ENCODE measurements at regions not wholly inside any gene's neighbourhood (a gene's known extent, or its start where the extent isn't known, plus 50 kb on each side); places are given as distances from the start of the nearest gene placed in this dataset.
"Not testable (repeated sequence)": the region's sequence is repeated elsewhere in the genome, so short reads cannot be mapped to it uniquely, and the experiment has no call there.

- ChIA-PET POLR2A (interaction anchor here (0.5 kb wide), 1 partner anchor 1342 kb away, joined by 3 read pairs; no protein-coding TSS in a partner anchor), CTCF (no interaction called here)
- Histone ChIP-seq H3K27me3 (ENCODE audit: control insufficient read depth, insufficient read depth, low read length) (no peaks in the 10 kb centered on the region), H3K36me3 (ENCODE audit: control insufficient read depth, insufficient read depth, low read length) (no peaks in the 10 kb centered on the region), H3K4me3 (ENCODE audit: low read depth, low read length) (no peak overlapping the region)
- no peak for DNase-seq (ENCODE audit: low read depth)
- TF ChIP-seq, protein P1, sequence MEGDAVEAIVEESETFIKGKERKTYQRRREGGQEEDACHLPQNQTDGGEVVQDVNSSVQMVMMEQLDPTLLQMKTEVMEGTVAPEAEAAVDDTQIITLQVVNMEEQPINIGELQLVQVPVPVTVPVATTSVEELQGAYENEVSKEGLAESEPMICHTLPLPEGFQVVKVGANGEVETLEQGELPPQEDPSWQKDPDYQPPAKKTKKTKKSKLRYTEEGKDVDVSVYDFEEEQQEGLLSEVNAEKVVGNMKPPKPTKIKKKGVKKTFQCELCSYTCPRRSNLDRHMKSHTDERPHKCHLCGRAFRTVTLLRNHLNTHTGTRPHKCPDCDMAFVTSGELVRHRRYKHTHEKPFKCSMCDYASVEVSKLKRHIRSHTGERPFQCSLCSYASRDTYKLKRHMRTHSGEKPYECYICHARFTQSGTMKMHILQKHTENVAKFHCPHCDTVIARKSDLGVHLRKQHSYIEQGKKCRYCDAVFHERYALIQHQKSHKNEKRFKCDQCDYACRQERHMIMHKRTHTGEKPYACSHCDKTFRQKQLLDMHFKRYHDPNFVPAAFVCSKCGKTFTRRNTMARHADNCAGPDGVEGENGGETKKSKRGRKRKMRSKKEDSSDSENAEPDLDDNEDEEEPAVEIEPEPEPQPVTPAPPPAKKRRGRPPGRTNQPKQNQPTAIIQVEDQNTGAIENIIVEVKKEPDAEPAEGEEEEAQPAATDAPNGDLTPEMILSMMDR (IDR thresholded peaks at IDR 0.05; ENCODE audit: insufficient read depth, low read depth, low read length), result no peak
Measured at GRCh38 chr11:37450613-37451012, 852.6 kb upstream of the RAG2 start.

DNA sequence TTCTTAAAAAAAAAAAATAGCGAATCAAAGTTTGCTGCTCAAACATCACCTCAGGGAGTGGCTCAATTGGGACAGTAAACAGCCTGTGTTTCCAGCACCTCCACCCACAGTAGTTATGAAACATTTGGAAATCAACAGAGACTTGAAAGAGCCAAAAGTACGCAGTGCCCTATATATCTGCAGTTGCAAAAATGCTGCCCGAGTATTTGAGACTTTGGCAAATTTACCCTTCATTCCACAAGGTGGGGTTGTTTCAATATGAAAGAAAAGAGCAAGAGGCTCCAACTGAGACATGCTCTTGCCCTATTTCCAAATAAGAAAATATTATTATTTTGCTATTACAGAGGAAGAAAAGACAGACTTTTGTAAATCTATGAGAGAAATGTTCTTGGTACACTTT is 851.1 kb upstream of the RAG2 start:
- ChIA-PET CTCF (interaction anchor here (0.8 kb wide), 2 partner anchors 79 to 104 kb away, joined by 3 read pairs; no protein-coding TSS in a partner anchor), POLR2A (no interaction called here)
- H3K36me3 ChIP-seq (ENCODE audit: control insufficient read depth, insufficient read depth, low read length), result no peaks in the 10 kb centered on the region
- H3K27me3 ChIP-seq (ENCODE audit: control insufficient read depth, insufficient read depth, low read length), result no peaks in the 10 kb centered on the region
- TF ChIP-seq, protein P1 (IDR thresholded peaks at IDR 0.05; ENCODE audit: insufficient read depth, low read depth, low read length), result peak; percentile 66
- DNase-seq (ENCODE audit: low read depth), result peak; percentile 5
- no peak overlapping the region for H3K4me3 ChIP-seq (ENCODE audit: low read depth, low read length)

GRCh38 chr11:37442576-37442975 is 844.5 kb upstream of the RAG2 start:
- H3K27me3 ChIP-seq (ENCODE audit: control insufficient read depth, insufficient read depth, low read length), result no peaks in the 10 kb centered on the region
- H3K4me3 ChIP-seq (ENCODE audit: low read depth, low read length), result no peak overlapping the region
- DNase-seq (ENCODE audit: low read depth), result peak; percentile 4
- TF ChIP-seq, protein P1 (IDR thresholded peaks at IDR 0.05; ENCODE audit: insufficient read depth, low read depth, low read length), result no peak
- H3K36me3 ChIP-seq (ENCODE audit: control insufficient read depth, insufficient read depth, low read length), result no peaks in the 10 kb centered on the region
- CTCF ChIA-PET, result no interaction called here
- POLR2A ChIA-PET, result no interaction called here

GRCh38 chr11:37431633-37432230 is 833.7 kb upstream of the RAG2 start:
- POLR2A ChIA-PET; DNase-seq (ENCODE audit: low read depth); CTCF ChIA-PET; H3K4me3 ChIP-seq (ENCODE audit: low read depth, low read length); H3K27me3 ChIP-seq (ENCODE audit: control insufficient read depth, insufficient read depth, low read length); H3K36me3 ChIP-seq (ENCODE audit: control insufficient read depth, insufficient read depth, low read length): not testable (repeated sequence)

DNA sequence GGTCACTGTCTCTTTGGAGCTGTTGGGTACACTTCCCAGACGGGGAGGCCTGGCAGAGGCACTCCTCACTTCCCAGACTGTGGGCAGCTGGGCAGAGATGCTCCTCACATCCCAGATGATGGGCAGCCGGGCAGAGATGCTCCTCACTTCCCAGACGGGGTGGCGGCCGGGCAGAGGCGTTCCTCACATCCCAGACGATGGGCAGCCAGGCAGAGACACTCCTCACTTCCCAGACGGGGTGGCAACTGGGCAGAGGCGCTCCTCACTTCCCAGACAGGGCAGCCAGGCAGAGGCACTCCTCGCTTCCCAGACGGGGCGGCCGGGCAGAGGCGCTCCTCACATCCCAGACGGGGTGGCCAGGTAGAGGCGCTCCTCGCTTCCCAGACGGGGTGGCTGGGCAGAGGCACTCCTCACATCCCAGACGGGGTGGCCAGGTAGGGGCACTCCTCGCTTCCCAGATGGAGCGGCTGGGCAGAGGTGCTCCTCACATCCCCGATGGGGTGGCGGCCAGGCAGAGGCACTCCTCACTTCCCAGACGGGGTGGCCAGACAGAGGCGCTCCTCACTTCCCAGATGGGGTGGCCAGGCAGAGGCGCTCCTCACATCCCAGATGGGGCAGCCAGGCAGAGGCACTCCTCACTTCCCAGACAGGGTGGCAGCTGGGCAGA is 833.1 kb upstream of the RAG2 start:
- H3K4me3 ChIP-seq (ENCODE audit: low read depth, low read length); DNase-seq (ENCODE audit: low read depth); H3K36me3 ChIP-seq (ENCODE audit: control insufficient read depth, insufficient read depth, low read length); H3K27me3 ChIP-seq (ENCODE audit: control insufficient read depth, insufficient read depth, low read length); POLR2A ChIA-PET; CTCF ChIA-PET: not testable (repeated sequence)

DNA sequence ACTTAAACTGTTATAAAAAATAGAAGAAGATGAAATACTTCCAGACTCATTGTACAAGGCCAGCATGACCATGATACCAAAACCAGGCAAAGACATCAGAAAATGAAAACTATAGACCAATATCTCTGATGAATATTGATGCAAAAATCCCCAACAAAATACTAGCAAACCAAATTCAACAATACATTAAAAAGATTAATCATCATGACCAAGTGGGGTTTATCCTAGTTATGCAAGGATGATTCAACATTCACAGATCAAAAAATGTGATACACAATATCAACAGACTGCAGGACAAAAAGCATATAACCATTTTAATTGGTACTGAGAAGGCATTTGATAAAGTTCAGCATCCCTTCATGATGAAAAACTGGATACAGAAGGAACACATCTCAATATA is 824.5 kb upstream of the RAG2 start:
- Histone ChIP-seq H3K27me3 (ENCODE audit: control insufficient read depth, insufficient read depth, low read length) (no peaks in the 10 kb centered on the region), H3K36me3 (ENCODE audit: control insufficient read depth, insufficient read depth, low read length) (no peaks in the 10 kb centered on the region), H3K4me3 (ENCODE audit: low read depth, low read length) (no peak overlapping the region)
- ChIA-PET CTCF (no interaction called here), POLR2A (no interaction called here)
- no peak for DNase-seq (ENCODE audit: low read depth)
- TF ChIP-seq, protein P1 (IDR thresholded peaks at IDR 0.05; ENCODE audit: insufficient read depth, low read depth, low read length), result no peak
